OCI-LY7 (cell line): ENCODE measurements at regions not wholly inside any gene's neighbourhood (a gene's known extent, or its start where the extent isn't known, plus 50 kb on each side); places are given as distances from the start of the nearest gene placed in this dataset.

Experiments
- BruUV-seq: library from RNA; stranded (reverse); fragments of 400-500 nt; replicated peaks from 2 replicates; lab custom pipeline; 2021; lab: Mats Ljungman, UMichigan
- CTCF ChIA-PET: fragments of 300-600 bp; sonication (Branson Sonifier 250); formaldehyde crosslinking; loops from one replicate; lab custom pipeline; 2022; ENCODE audit warnings: antibody characterized with exemption; ENCODE audit not compliant: unreplicated experiment; lab: Charles Lee
- POLR2A ChIA-PET: fragments of 300-600 bp; sonication (Branson Sonifier 250); formaldehyde crosslinking; loops from one replicate; lab custom pipeline; 2022; ENCODE audit warnings: antibody characterized with exemption; lab: Charles Lee
- DNase-seq: peaks from one replicate; pipeline ENCODE4 v3.0.0-alpha.2; 2015; ENCODE audit warnings: low spot score
- H2AFZ ChIP-seq: fragments of 200-600 bp; sonication (generic), shearing (Covaris generic); 2 replicates; pipeline ENCODE4 v1.6.1; 2014; ENCODE audit warnings: mild to moderate bottlenecking, antibody characterized with exemption, low read length, moderate library complexity
- H3K27ac ChIP-seq: fragments of 200-600 bp; sonication (generic); 2 replicates; pipeline ENCODE4 v1.5.1; 2014; ENCODE audit warnings: mixed run types, low read depth, mild to moderate bottlenecking, moderate library complexity, low read length, inconsistent platforms; ENCODE audit not compliant: poor library complexity, severe bottlenecking
- H3K36me3 ChIP-seq: fragments of 200-600 bp; sonication (generic); 2 replicates; pipeline ENCODE4 v1.6.1; 2014; ENCODE audit warnings: mild to moderate bottlenecking, antibody characterized with exemption, low read length, moderate library complexity, mixed read lengths; ENCODE audit not compliant: insufficient read depth
- H3K4me1 ChIP-seq: fragments of 200-600 bp; sonication (generic); 2 replicates; pipeline ENCODE4 v1.5.1; 2014; ENCODE audit warnings: mild to moderate bottlenecking, low read length; ENCODE audit not compliant: insufficient read depth, poor library complexity, severe bottlenecking
- H3K4me2 ChIP-seq: fragments of 200-600 bp; sonication (generic); 2 replicates; pipeline ENCODE4 v1.6.1; 2014; ENCODE audit warnings: mild to moderate bottlenecking, low read length
- H3K4me3 ChIP-seq: fragments of 200-600 bp; sonication (generic); 2 replicates; pipeline ENCODE4 v1.5.1; 2014; ENCODE audit warnings: mild to moderate bottlenecking, low read depth, low read length; ENCODE audit not compliant: poor library complexity, severe bottlenecking
- H3K79me2 ChIP-seq: fragments of 200-600 bp; sonication (generic); 2 replicates; pipeline ENCODE4 v1.6.1; 2016; ENCODE audit warnings: low read depth, mild to moderate bottlenecking, low read length, moderate library complexity, mixed read lengths; ENCODE audit not compliant: insufficient read depth
- H3K9me2 ChIP-seq: fragments of 200-600 bp; sonication (generic); 2 replicates; pipeline ENCODE4 v1.6.1; 2016; ENCODE audit warnings: mild to moderate bottlenecking, low read length, mixed read lengths; ENCODE audit not compliant: insufficient read depth
- H3K9me3 ChIP-seq: fragments of 200-600 bp; sonication (generic); 2 replicates; pipeline ENCODE4 v1.6.1; 2014; ENCODE audit warnings: mild to moderate bottlenecking, mixed run types, low read length, mixed read lengths
- H4K20me1 ChIP-seq: fragments of 200-600 bp; sonication (generic); 2 replicates; pipeline ENCODE4 v1.6.1; 2014; ENCODE audit warnings: mild to moderate bottlenecking, antibody characterized with exemption, low read length, moderate library complexity, mixed read lengths; ENCODE audit not compliant: insufficient read depth
- EZH2phosphoT487 ChIP-seq: fragments of 200-600 bp; sonication (generic); IDR thresholded peaks from 2 replicates; pipeline ENCODE4 v1.6.1; 2018; ENCODE audit warnings: low read depth, borderline replicate concordance, mild to moderate bottlenecking, mixed run types, antibody characterized with exemption, low read length, moderate library complexity, mixed read lengths
- intact Hi-C: fragments of 100-400 bp; cut with micrococcal nuclease; formaldehyde crosslinking; loops from one replicate; pipeline ENCODE4 v1.10.0; 2022; ENCODE audit not compliant: unreplicated experiment
- TF ChIP-seq, protein P1 (sequence below): fragments of 200-600 bp; sonication (generic); conservative IDR thresholded peaks from 2 replicates; pipeline ENCODE4 v1.5.1; 2014; ENCODE audit warnings: mild to moderate bottlenecking, antibody characterized with exemption, low read length, moderate library complexity, mixed read lengths

DNA sequence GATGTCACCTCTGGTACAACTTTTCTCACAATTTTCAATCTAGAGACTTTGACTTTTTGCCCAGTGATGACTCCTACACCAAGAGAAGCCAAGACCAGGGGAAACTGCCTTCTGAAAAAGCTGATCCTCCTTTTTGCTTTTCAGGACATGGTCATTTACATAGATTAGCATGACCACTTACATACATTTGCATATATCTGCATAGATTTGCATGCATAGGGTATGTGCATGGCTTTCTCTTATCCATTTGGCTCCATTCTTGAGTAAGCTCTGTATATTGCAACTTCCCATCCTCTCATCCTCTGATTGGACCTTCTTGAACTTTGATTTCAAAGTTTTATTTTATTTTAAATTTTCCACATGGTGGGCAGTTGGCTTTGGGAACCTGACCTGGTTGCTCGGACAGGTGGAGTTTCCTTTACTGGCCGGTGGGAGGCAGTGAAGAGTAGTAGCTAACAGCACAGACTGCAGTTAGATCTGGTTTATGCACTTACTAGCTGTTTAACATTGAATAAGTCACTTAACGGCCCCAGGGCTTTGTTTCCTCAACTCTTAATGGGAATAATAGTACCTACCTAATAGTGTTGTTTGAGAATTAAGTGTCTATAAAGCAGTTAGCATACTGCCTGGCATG, 92.9 kb downstream of the GPR139 start:
- Histone ChIP-seq H4K20me1 (no peaks in the 10 kb centered on the region), H3K4me2 (no peak overlapping the region), H3K9me2 (no peaks in the 10 kb centered on the region), H3K4me3 (no peak overlapping the region), H3K79me2 (no peaks in the 10 kb centered on the region), H3K4me1 (no peaks in the 10 kb centered on the region), H3K27ac (no peak overlapping the region), H2AFZ (no peak overlapping the region), H3K9me3 (no peaks in the 10 kb centered on the region), H3K36me3 (no peaks in the 10 kb centered on the region)
- ChIA-PET POLR2A (interaction anchor here (0.5 kb wide), 1 partner anchor 30 kb away, joined by 3 read pairs; no protein-coding TSS in a partner anchor), CTCF (no interaction called here)
- no peak for DNase-seq
- no TSS peak for BruUV-seq
- intact Hi-C loops: no loop called here
- no peak for TF ChIP-seq EZH2phosphoT487
- TF ChIP-seq, protein P1, sequence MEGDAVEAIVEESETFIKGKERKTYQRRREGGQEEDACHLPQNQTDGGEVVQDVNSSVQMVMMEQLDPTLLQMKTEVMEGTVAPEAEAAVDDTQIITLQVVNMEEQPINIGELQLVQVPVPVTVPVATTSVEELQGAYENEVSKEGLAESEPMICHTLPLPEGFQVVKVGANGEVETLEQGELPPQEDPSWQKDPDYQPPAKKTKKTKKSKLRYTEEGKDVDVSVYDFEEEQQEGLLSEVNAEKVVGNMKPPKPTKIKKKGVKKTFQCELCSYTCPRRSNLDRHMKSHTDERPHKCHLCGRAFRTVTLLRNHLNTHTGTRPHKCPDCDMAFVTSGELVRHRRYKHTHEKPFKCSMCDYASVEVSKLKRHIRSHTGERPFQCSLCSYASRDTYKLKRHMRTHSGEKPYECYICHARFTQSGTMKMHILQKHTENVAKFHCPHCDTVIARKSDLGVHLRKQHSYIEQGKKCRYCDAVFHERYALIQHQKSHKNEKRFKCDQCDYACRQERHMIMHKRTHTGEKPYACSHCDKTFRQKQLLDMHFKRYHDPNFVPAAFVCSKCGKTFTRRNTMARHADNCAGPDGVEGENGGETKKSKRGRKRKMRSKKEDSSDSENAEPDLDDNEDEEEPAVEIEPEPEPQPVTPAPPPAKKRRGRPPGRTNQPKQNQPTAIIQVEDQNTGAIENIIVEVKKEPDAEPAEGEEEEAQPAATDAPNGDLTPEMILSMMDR: peak; percentile 64

DNA sequence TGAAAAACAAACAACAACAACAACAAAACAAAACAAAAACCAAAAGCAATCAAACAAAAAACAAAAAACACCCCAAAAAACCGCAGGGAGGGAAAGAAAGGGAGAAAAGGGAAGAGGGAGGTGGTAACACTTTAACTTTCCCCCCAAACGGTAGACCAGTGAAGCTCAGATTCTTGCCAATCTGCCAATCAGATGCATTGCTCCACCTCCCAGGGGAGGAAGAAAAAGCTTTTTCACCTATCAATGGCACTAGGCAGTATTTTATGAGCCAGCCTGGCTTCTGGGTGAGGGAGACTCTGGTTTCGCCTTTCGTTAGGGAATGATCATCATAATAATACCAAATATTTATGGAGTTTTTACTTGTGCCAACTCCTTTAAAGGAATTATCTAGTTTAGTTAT, 94.1 kb downstream of the GPR139 start:
- Histone ChIP-seq H4K20me1 (no peaks in the 10 kb centered on the region), H3K27ac (no peak overlapping the region), H3K79me2 (no peaks in the 10 kb centered on the region), H3K36me3 (no peaks in the 10 kb centered on the region), H3K9me3 (no peaks in the 10 kb centered on the region), H3K4me1 (no peaks in the 10 kb centered on the region), H3K4me2 (no peak overlapping the region), H2AFZ (no peak overlapping the region), H3K4me3 (no peak overlapping the region), H3K9me2 (no peaks in the 10 kb centered on the region)
- TF ChIP-seq EZH2phosphoT487: no peak
- TF ChIP-seq, protein P1: no peak
- DNase-seq: no peak
- no TSS peak for BruUV-seq
- intact Hi-C loops: no loop called here
- ChIA-PET CTCF (no interaction called here), POLR2A (no interaction called here)

DNA sequence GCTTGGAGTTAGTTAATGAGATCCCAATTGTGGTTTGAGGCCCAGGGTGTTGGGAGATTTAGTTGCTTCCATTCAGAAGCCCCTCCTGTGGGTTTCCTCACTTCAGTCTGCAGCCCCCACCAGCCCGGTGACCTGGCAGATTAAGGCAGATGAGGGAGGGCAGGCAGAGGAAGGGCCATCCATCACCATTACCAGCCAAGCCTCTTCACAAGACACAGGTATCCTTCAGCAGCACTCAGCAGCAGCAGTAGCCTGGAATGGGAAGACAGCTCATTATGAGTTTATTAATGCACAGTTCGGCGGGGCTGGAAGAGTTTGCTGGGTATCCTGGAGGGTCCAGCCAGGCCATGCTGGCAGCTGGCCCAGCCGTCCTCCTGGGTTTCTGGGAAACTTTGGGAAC, 90.0 kb upstream of the GPRC5B start:
- H3K27ac ChIP-seq: no peak overlapping the region
- H3K36me3 ChIP-seq: no peaks in the 10 kb centered on the region
- no peaks in the 10 kb centered on the region for H3K79me2 ChIP-seq
- POLR2A ChIA-PET: no interaction called here
- intact Hi-C loops: no loop called here
- H3K9me3 ChIP-seq: no peaks in the 10 kb centered on the region
- no peak for DNase-seq
- H3K4me1 ChIP-seq: no peaks in the 10 kb centered on the region
- H2AFZ ChIP-seq: no peak overlapping the region
- CTCF ChIA-PET: no interaction called here
- no peaks in the 10 kb centered on the region for H4K20me1 ChIP-seq
- H3K4me3 ChIP-seq: no peak overlapping the region
- no peaks in the 10 kb centered on the region for H3K9me2 ChIP-seq
- BruUV-seq: no TSS peak
- no peak overlapping the region for H3K4me2 ChIP-seq
- TF ChIP-seq EZH2phosphoT487: no peak
- TF ChIP-seq, protein P1: no peak
